Hepatocyte (in vitro differentiated cells): ENCODE measurements at regions not wholly inside any gene's neighbourhood (a gene's known extent, or its start where the extent isn't known, plus 50 kb on each side); places are given as distances from the start of the nearest gene placed in this dataset.

Experiments
- DNase-seq: peaks from one replicate; pipeline ENCODE4 v3.0.0-alpha.2; 2016; ENCODE audit warnings: low spot score
- H2AFZ ChIP-seq: fragments of 200-600 bp; sonication (generic); 2 replicates; pipeline ENCODE4 v1.6.0; 2016; ENCODE audit warnings: antibody characterized with exemption, mild to moderate bottlenecking
- H3K27ac ChIP-seq: fragments of 200-600 bp; sonication (generic); 2 replicates; pipeline ENCODE4 v1.5.1; 2016; ENCODE audit warnings: mild to moderate bottlenecking
- H3K27me3 ChIP-seq: fragments of 200-600 bp; sonication (generic); 2 replicates; pipeline ENCODE4 v1.6.1; 2016
- H3K36me3 ChIP-seq: fragments of 200-600 bp; sonication (generic); replicated peaks from 2 replicates; pipeline ENCODE4 v1.5.1; 2016; ENCODE audit warnings: low read depth; ENCODE audit not compliant: insufficient read depth
- H3K4me1 ChIP-seq: fragments of 200-600 bp; sonication (generic); 2 replicates; pipeline ENCODE4 v1.5.1; 2016; ENCODE audit warnings: mild to moderate bottlenecking, moderate library complexity; ENCODE audit not compliant: insufficient read depth
- H3K4me2 ChIP-seq: fragments of 200-600 bp; sonication (generic); 2 replicates; pipeline ENCODE4 v1.6.0; 2016
- H3K4me3 ChIP-seq: fragments of 200-600 bp; sonication (generic); 2 replicates; pipeline ENCODE4 v1.5.1; 2016; ENCODE audit warnings: mild to moderate bottlenecking
- H3K79me2 ChIP-seq: fragments of 200-600 bp; sonication (generic); 2 replicates; pipeline ENCODE4 v1.6.0; 2017; ENCODE audit warnings: mild to moderate bottlenecking
- H3K9me2 ChIP-seq: fragments of 200-600 bp; sonication (generic); replicated peaks from 2 replicates; pipeline ENCODE4 v1.6.0; 2017; ENCODE audit warnings: mild to moderate bottlenecking; ENCODE audit not compliant: insufficient read depth
- H3K9me3 ChIP-seq: fragments of 200-600 bp; sonication (generic); 2 replicates; pipeline ENCODE4 v1.5.1; 2016; ENCODE audit warnings: low read depth, mild to moderate bottlenecking
- H4K20me1 ChIP-seq: fragments of 200-600 bp; sonication (generic); 2 replicates; pipeline ENCODE4 v1.6.0; 2016; ENCODE audit warnings: mild to moderate bottlenecking; ENCODE audit not compliant: insufficient read depth, poor library complexity, severe bottlenecking
- CTCF ChIP-seq: fragments of 200-600 bp; sonication (generic); IDR thresholded peaks from 2 replicates; pipeline ENCODE4 v1.5.1; 2016; ENCODE audit warnings: antibody characterized with exemption, mild to moderate bottlenecking; ENCODE audit not compliant: poor library complexity
- EZH2 ChIP-seq: fragments of 200-600 bp; sonication (generic); IDR thresholded peaks from 2 replicates; pipeline ENCODE4 v1.6.1; 2016; ENCODE audit warnings: antibody characterized with exemption, mild to moderate bottlenecking, borderline replicate concordance
- EZH2phosphoT487 ChIP-seq: fragments of 200-600 bp; sonication (generic); IDR thresholded peaks from one replicate; pipeline ENCODE4 v1.6.1; 2018; ENCODE audit warnings: antibody characterized with exemption, mild to moderate bottlenecking, low read depth, moderate library complexity; ENCODE audit not compliant: unreplicated experiment, severe bottlenecking
- WGBS: methylation state at CpG from one replicate; pipeline ENCODE4 v1.1.6; 2016; ENCODE audit warnings: low lambda C conversion rate; ENCODE audit errors: missing lambda C conversion rate; 5-methylcytosine and 5-hydroxymethylcytosine counted together

- H2AFZ ChIP-seq = no peak overlapping the region
- DNase-seq = no peak
- H3K27me3 ChIP-seq = no peaks in the 10 kb centered on the region
- no peaks in the 10 kb centered on the region for H3K79me2 ChIP-seq
- H3K9me2 ChIP-seq = no peaks in the 10 kb centered on the region
- H3K4me1 ChIP-seq = no peaks in the 10 kb centered on the region
- no peaks in the 10 kb centered on the region for H3K9me3 ChIP-seq
- no peak overlapping the region for H3K27ac ChIP-seq
- H3K36me3 ChIP-seq = no peaks in the 10 kb centered on the region
- 81% methylated on average over 8 of the region's 8 CpGs for WGBS
- no peak overlapping the region for H3K4me2 ChIP-seq
- no peak for TF ChIP-seq CTCF
- TF ChIP-seq EZH2 = no peak
- TF ChIP-seq EZH2phosphoT487 = no peak
- H4K20me1 ChIP-seq = no peaks in the 10 kb centered on the region
- no peak overlapping the region for H3K4me3 ChIP-seq
Measured at GRCh38 chr21:24738063-24738462, 869.2 kb downstream of the MRPL39 start.

- Histone ChIP-seq H2AFZ (no peak overlapping the region), H3K4me3 (no peak overlapping the region), H3K4me2 (no peak overlapping the region), H3K36me3 (no peaks in the 10 kb centered on the region), H3K9me3 (no peaks in the 10 kb centered on the region), H3K79me2 (no peaks in the 10 kb centered on the region), H3K27ac (no peak overlapping the region), H3K4me1 (no peaks in the 10 kb centered on the region), H3K27me3 (no peaks in the 10 kb centered on the region), H4K20me1 (no peaks in the 10 kb centered on the region), H3K9me2 (no peaks in the 10 kb centered on the region)
- no peak for TF ChIP-seq EZH2
- TF ChIP-seq EZH2phosphoT487 = no peak
- TF ChIP-seq CTCF = no peak
- DNase-seq = no peak
- WGBS = 62% methylated on average over 5 of the region's 5 CpGs
Measured at GRCh38 chr21:24737296-24737850, 869.9 kb downstream of the MRPL39 start.

- Histone ChIP-seq H3K4me3 (no peak overlapping the region), H3K27ac (no peak overlapping the region), H4K20me1 (no peaks in the 10 kb centered on the region), H3K27me3 (no peaks in the 10 kb centered on the region), H3K4me1 (no peaks in the 10 kb centered on the region), H2AFZ (no peak overlapping the region), H3K36me3 (no peaks in the 10 kb centered on the region), H3K4me2 (no peak overlapping the region), H3K79me2 (no peaks in the 10 kb centered on the region), H3K9me3 (no peaks in the 10 kb centered on the region), H3K9me2 (no peaks in the 10 kb centered on the region)
- DNase-seq = no peak
- TF ChIP-seq EZH2 (no peak), CTCF (no peak), EZH2phosphoT487 (no peak)
- 56% methylated on average over 1 of the region's 1 CpG for WGBS
Measured at GRCh38 chr21:24730661-24731060, 876.6 kb downstream of the MRPL39 start.

DNA sequence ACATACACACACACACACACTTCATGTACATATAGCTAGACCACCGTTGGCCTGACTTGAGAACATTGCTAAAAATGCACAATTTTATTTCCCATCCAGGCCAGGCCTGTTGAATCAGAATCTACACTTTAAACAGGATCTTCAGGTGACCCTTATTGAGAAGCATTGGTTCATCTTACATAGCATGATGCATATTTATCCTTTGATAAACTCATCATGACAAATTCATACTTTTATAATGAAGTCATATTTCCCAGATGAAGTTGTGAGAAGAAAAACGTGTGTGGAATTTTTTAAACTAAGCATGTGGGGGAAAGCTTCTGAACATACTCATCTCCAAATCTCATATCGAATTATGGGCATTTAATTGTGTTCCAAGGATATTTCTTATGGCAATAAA, 877.7 kb downstream of the MRPL39 start:
- Histone ChIP-seq H3K27ac (no peak overlapping the region), H3K27me3 (no peaks in the 10 kb centered on the region), H3K4me2 (no peak overlapping the region), H3K79me2 (no peaks in the 10 kb centered on the region), H3K4me1 (no peaks in the 10 kb centered on the region), H3K4me3 (no peak overlapping the region), H2AFZ (no peak overlapping the region), H3K9me3 (no peaks in the 10 kb centered on the region), H3K9me2 (no peaks in the 10 kb centered on the region), H4K20me1 (no peaks in the 10 kb centered on the region), H3K36me3 (no peaks in the 10 kb centered on the region)
- 42% methylated on average over 3 of the region's 3 CpGs for WGBS
- no peak for DNase-seq
- TF ChIP-seq EZH2 (no peak), CTCF (no peak)
